ENCODE measurements at regions not wholly inside any gene's neighbourhood (a gene's known extent, or its start where the extent isn't known, plus 50 kb on each side); places are given as distances from the start of the nearest gene placed in this dataset.

DNA sequence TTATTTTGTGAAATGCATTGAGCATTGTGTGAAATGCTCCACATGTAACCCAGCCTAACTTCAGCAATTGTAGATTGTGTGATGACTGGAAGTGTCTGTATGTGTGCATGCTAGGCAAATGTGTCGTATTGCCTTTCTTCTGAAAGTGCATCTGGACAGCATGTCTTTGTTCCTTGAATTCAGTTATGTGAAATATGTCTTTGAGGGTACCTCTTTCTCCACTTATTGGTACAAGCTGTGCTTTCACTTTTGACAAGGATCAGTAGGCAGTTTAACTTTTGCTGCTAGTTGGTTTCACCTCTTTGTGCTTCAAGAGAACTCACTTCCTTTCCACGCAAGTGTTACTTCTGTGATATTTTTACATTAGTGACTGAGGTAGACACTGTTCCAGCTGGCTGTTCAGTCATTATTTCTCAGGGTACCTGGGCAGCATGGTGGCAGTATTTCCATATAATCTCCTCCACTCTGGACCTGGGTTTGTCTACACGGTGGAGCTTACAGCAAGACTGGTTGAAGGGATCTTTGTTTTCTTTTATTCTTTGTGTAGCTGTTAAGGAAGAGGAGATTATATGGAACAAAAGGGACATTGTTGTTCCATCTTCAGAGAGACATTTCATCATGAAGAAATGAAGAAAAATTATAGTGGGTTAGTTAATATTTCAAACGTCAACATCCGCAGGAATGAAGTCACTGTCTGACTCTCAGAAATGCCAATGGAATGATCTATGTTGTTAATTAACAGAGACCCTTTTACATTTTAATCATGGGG is 175.4 kb downstream of the UTRN start:
- H3K4me2 ChIP-seq (ENCODE audit: insufficient read depth, insufficient read length, low read length) = no peak overlapping the region
- no peak overlapping the region for H3K18ac ChIP-seq (ENCODE audit: insufficient read length, low read depth, low read length)
- H3K9me3 Mint-ChIP-seq = no peaks in the 10 kb centered on the region
- no peaks in the 10 kb centered on the region for H4K20me1 ChIP-seq (ENCODE audit: control insufficient read depth, insufficient read depth, insufficient read length)
- no peak overlapping the region for H3K14ac ChIP-seq (ENCODE audit: insufficient read depth, low read length)
- H3K9me3 ChIP-seq (ENCODE audit: control insufficient read depth, low read depth, low read length) = no peaks in the 10 kb centered on the region
- H3K79me1 ChIP-seq (ENCODE audit: insufficient read depth, low read depth, low read length, poor library complexity, severe bottlenecking) = no peaks in the 10 kb centered on the region
- H3T11ph ChIP-seq (ENCODE audit: low read length) = no peak overlapping the region
- H3K79me2 ChIP-seq (ENCODE audit: insufficient read depth, low read length) = no peaks in the 10 kb centered on the region
- H2BK120ac ChIP-seq (ENCODE audit: low read depth, low read length, poor library complexity, severe bottlenecking) = no peak overlapping the region
- no peaks in the 10 kb centered on the region for H3K27me3 Mint-ChIP-seq (ENCODE audit: low read depth)
- H2BK5ac ChIP-seq (ENCODE audit: insufficient read length, low read length) = no peak overlapping the region
- no peaks in the 10 kb centered on the region for H3K27me3 ChIP-seq (ENCODE audit: insufficient read depth, low read length)
- H3K4me3 Mint-ChIP-seq = no peak overlapping the region
- no peak overlapping the region for H4K5ac ChIP-seq (ENCODE audit: insufficient read length, low read depth, low read length)
- H3K4ac ChIP-seq (ENCODE audit: low read depth, low read length) = no peak overlapping the region
- no peak overlapping the region for H3K9ac ChIP-seq (ENCODE audit: extremely low read depth, insufficient read length, low read length)
- TF ChIP-seq CTCF (conservative IDR thresholded peaks at IDR 0.05) = no peak
- H2BK20ac ChIP-seq (ENCODE audit: low read depth, low read length, poor library complexity, severe bottlenecking) = no peak overlapping the region
- no peak for DNase-seq
- H2AFZ ChIP-seq (ENCODE audit: low read length) = no peak overlapping the region
- H2BK15ac ChIP-seq (ENCODE audit: low read depth, low read length) = no peak overlapping the region
- no peak overlapping the region for H4K91ac ChIP-seq (ENCODE audit: insufficient read length, low read depth, low read length)
- H3K23me2 ChIP-seq (ENCODE audit: insufficient read length, low read depth, low read length, poor library complexity, severe bottlenecking) = no peaks in the 10 kb centered on the region
- no peaks in the 10 kb centered on the region for H3K4me1 Mint-ChIP-seq
- H2BK12ac ChIP-seq (ENCODE audit: insufficient read length, low read depth, low read length) = no peak overlapping the region
- H2AK5ac ChIP-seq (ENCODE audit: insufficient read length, low read length) = no peak overlapping the region
- no peak overlapping the region for H4K8ac ChIP-seq (replicated peaks; ENCODE audit: insufficient read length, low read depth, low read length)
- peaks cover 0 to 47% (median 25%) of the 10 kb centered on the region in 3 experiments; a peak in 6 of 7 replicates for H3K36me3 Mint-ChIP-seq (ENCODE audit: insufficient read depth in 1 of 3, low read depth in 3 of 3)
- H3K27ac Mint-ChIP-seq = peak overlapping the region in 1 of 3 experiments; percentile 52; a peak in 1 of 7 replicates
- H3K4me1 ChIP-seq (ENCODE audit: insufficient read depth, low read length) = no peaks in the 10 kb centered on the region
- H3K56ac ChIP-seq (ENCODE audit: insufficient read length, low read depth, low read length) = no peak overlapping the region
- WGBS (ENCODE audit: extremely low coverage, insufficient read length, low lambda C conversion rate) = no CpG with 5 or more reads among the region's 5 CpGs
- H3K27ac ChIP-seq (ENCODE audit: insufficient read length, low read depth, low read length) = no peak overlapping the region
- H3K23ac ChIP-seq (ENCODE audit: insufficient read length, low read depth, low read length) = no peak overlapping the region

Measured in H9 (cell line).